SJCRH30 (cell line): ENCODE measurements at regions not wholly inside any gene's neighbourhood (a gene's known extent, or its start where the extent isn't known, plus 50 kb on each side); places are given as distances from the start of the nearest gene placed in this dataset.
"Not testable (repeated sequence)": the region's sequence is repeated elsewhere in the genome, so short reads cannot be mapped to it uniquely, and the experiment has no call there.

Source experiments
- DNase-seq, 2 experiments: peaks; one replicate each; pipeline ENCODE4 v3.0.0-alpha.2; 2015 to 2020
- H3K27ac ChIP-seq: fragments of 250-450 bp; sonication (Bioruptor Pico); 2 replicates; pipeline ENCODE4 v1.5.1; 2020; ENCODE audit warnings: mild to moderate bottlenecking, moderate library complexity
- H3K27me3 ChIP-seq: fragments of 250-450 bp; sonication (Bioruptor Pico); 2 replicates; pipeline ENCODE4 v1.5.1; 2020; ENCODE audit warnings: mild to moderate bottlenecking, moderate library complexity
- H3K36me3 ChIP-seq: fragments of 250-450 bp; sonication (Bioruptor Pico); 2 replicates; pipeline ENCODE4 v1.5.1; 2020; ENCODE audit warnings: mild to moderate bottlenecking, moderate library complexity
- H3K4me1 ChIP-seq: fragments of 250-450 bp; sonication (Bioruptor Pico); 2 replicates; pipeline ENCODE4 v1.5.1; 2020; ENCODE audit warnings: mild to moderate bottlenecking, moderate library complexity
- H3K4me3 ChIP-seq: fragments of 250-450 bp; sonication (Bioruptor Pico); 2 replicates; pipeline ENCODE4 v1.5.1; 2020; ENCODE audit warnings: mild to moderate bottlenecking, moderate library complexity
- H3K9me3 ChIP-seq: fragments of 250-450 bp; sonication (Bioruptor Pico); replicated peaks from 2 replicates; pipeline ENCODE4 v1.5.1; 2020; ENCODE audit warnings: mild to moderate bottlenecking, moderate library complexity

DNA sequence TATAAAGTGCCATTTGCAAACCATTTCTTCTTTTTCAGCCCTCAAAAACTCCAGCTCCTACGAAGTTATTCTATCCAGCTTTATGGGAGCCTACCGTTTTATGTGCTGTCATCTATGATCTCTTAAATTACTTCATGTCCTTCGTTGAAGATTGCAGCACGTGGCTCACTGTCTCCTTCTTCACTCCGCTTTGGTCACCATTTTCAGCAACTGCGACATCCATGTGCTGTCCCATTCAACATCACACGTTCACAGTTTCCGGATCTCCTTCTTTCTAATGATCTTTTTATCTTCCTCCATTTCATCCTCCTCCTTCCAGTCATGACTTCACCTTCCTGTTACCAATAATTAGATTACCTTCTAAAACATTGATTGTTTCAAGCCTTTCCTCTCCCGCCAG, 143.3 kb upstream of the KRAS start:
- no peaks in the 10 kb centered on the region for H3K27me3 ChIP-seq
- no peak overlapping the region for H3K4me3 ChIP-seq
- no peaks in the 10 kb centered on the region for H3K9me3 ChIP-seq
- no peak for DNase-seq
- no peaks in the 10 kb centered on the region for H3K36me3 ChIP-seq
- no peak overlapping the region for H3K27ac ChIP-seq
- H3K4me1 ChIP-seq: no peaks in the 10 kb centered on the region

DNA sequence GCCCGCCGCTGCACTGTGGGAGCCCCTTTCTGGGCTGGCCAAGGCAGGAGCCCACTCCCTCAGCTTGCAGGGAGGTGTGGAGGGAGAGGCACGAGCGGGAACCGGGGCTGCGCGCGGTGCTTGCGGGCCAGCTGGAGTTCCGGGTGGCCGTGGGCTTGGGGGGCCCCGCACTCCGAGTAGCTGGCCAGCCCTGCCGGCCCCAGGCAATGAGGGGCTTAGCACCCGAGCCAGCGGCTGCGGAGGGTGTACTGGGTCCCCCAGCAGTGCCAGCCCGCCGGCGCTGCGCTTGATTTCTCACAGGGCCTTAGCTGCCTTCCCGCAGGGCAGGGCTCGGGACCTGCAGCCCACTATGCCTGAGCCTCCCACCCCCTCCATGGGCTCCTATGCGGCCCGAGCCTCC, 140.6 kb upstream of the KRAS start:
- not testable (repeated sequence) for H3K27ac ChIP-seq, H3K27me3 ChIP-seq, DNase-seq, H3K4me3 ChIP-seq, H3K9me3 ChIP-seq, H3K36me3 ChIP-seq, H3K4me1 ChIP-seq

DNA sequence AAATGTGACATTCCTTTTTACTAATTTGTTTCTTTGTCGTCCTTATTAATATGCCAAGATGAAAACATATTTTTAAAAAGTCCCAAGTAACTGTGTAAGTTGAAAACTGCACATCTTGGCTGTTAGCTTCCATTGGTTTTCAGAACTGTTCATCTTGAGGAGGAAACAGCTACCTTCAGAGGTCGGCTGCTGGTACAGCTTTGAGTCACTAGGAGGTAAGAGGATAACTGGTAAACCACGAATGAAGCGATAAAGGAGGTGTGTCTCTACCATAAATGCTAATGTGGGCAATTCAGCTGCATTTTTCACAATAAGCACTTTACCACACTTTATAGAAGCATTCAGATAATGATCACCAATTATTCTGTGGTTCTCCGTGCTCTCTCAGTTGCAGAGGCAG, 137.5 kb upstream of the KRAS start:
- H3K4me1 ChIP-seq: peaks cover 12% of the 10 kb centered on the region
- H3K27ac ChIP-seq: no peak overlapping the region
- no peak for DNase-seq
- no peaks in the 10 kb centered on the region for H3K27me3 ChIP-seq
- no peaks in the 10 kb centered on the region for H3K36me3 ChIP-seq
- no peak overlapping the region for H3K4me3 ChIP-seq
- no peaks in the 10 kb centered on the region for H3K9me3 ChIP-seq

DNA sequence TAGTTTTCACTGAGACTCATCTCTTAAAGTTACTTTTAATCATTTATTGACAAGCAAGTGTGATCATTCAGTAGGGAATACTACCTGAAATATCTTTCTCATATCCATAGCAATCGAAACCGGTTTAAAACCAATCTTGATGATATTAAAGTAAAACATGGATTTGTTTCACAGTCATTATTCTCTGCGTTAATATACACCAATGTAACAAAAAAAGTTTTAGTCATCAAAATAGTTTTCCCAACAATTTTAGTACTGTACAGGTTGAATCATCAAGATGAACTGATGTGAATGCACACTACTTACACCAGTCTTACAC, 137.0 kb upstream of the KRAS start:
- Histone ChIP-seq H3K4me1 (peaks cover 15% of the 10 kb centered on the region), H3K27ac (no peak overlapping the region), H3K9me3 (no peaks in the 10 kb centered on the region), H3K27me3 (no peaks in the 10 kb centered on the region), H3K4me3 (no peak overlapping the region), H3K36me3 (no peaks in the 10 kb centered on the region)
- no peak for DNase-seq

DNA sequence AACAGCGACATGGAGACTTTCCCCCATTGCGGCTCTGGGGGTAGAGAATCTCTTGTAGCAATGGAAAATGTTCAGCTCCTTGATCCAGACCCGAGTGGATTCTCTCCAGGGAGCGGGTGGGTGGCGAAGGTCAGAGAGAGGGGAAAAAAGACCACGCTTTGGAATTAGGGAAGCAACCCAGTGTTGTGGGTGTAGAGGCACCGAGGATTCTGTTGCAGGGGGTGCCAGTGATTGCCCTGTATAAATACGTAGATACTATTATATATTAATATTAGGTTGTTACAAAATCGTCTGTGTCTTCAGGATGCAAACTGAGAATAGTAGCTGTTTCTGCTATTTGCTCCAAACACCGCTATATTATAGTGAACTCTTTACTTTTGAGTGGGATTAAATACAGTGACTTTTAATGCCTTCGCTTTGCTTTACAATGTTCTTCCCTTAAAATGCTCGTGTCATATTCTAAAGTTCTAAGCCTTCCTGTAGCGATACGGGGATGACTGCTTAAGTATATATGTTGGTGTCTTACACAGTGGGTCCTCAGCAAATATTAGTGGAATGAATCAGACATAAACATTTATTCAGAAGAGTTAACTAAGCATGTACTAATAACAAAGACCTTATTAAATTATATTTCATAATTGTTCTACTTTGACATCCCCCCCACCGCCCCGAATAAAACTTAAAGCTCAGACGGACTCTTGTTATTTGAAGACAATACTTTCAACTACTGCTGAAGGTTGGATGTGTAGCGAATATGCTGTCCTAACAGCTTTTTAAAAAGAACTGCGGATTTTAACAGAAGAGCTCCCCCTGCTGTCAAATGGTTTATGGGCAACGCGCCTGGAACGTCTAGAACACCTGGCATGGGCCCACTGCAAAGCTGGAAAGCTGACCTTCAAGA, 136.4 kb upstream of the KRAS start:
- H3K27me3 ChIP-seq: no peaks in the 10 kb centered on the region
- no peaks in the 10 kb centered on the region for H3K36me3 ChIP-seq
- H3K4me3 ChIP-seq: peak overlapping the region; percentile 77
- peaks cover 21% of the 10 kb centered on the region for H3K4me1 ChIP-seq
- no peaks in the 10 kb centered on the region for H3K9me3 ChIP-seq
- peak overlapping the region; percentile 100 for H3K27ac ChIP-seq
- peak; percentile 75 to 92 for DNase-seq

DNA sequence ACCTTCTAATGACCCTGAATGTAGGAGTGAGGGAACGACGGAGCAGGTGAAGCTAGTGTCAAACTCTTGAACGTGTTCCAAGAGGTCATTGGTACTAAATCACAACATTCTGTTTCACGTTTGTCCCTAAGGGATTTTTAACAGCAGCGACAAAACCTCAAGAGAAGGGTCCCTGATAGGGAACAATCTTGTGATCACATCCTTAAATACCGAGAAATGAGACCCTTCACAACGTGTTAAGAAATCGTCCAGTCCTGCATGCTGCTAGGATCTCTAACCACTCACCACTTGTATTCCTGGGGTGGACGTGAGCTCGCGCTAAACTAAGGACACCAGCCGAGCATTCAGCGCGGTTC, 134.1 kb upstream of the KRAS start:
- Histone ChIP-seq H3K4me1 (peaks cover 25% of the 10 kb centered on the region), H3K27me3 (no peaks in the 10 kb centered on the region), H3K27ac (peak overlapping the region; percentile 100), H3K9me3 (no peaks in the 10 kb centered on the region), H3K36me3 (no peaks in the 10 kb centered on the region), H3K4me3 (peak overlapping the region; percentile 77)
- DNase-seq: no peak

DNA sequence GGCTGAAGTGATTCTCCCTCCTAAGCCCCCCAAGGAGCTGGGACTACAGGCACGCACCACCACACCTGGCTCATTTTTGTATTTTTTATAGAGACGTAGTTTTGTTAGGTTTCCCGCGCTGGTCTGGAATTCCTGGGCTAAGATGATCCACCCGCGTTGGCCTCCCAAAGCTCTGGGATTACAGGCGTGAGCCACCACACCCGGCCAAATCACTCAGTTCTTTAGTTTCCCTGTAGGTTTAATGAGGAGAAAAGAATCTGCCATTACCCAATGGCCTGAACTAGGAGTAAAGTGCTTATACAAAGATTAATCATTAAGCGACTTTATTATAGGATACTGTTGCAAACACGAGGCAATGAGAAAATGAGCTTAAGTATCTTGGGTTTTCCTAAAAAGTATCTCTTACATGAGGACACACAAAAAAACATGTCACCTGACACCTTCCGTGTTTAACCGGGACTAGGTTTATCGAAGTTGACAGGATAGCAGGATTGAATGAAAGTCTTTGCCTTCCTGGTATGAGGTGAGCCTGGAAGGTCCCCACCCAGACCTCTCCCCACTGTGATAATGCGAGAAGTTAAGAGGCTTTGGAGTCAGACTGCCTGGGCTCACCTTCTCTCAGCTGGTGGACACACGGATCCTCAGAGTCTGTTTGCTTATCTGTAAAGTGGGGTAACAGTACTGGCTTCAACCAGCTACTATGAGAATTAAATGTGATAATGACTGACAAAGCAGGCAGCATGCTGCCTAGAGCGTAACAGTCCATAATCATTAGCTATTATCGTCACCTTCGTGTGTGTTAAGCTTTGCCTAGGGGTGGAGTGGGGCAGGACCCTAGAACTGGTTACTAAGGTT, 133.5 kb upstream of the KRAS start:
- DNase-seq: no peak
- Histone ChIP-seq H3K4me3 (peak overlapping the region; percentile 77), H3K27ac (peak overlapping the region; percentile 100), H3K36me3 (no peaks in the 10 kb centered on the region), H3K27me3 (no peaks in the 10 kb centered on the region), H3K9me3 (no peaks in the 10 kb centered on the region), H3K4me1 (peaks cover 25% of the 10 kb centered on the region)

DNA sequence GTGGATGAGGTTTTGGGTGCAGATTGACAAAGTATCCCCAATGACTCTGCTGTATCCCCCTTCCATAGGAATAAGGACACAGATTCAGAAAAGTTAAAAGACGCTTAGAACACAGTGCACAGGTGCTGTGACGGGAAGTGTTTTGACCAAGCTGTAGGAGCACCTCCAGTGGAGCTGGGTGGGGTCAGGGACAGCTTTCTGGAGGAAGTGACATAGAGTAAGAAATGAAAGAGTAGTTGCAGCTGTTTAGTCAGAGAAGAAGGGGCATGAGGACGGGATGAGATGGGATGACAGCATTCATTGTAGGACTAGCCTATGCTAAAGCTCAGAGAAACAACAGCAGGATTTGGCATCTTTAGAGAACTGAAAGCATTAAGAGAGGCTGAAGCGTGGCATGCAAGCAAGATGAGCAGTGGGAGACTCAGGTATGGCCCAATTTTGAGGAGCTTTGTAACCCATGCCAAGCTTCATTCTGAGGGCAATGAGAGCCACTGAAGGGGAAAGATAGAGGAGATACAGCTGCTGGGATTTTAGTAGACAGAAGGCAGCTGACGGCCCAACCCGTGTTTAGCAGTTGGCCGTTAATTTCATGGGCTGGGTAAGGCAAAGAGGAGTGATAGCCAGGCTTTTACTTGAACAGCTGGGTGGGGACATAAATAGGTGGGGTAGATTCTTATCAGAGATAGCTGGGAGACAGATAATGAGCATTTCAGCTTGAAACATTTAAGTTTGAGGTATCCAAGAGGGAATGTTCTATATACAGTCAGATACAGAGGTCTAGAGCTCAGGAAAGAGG, 131.8 kb upstream of the KRAS start:
- peak overlapping the region; percentile 33 for H3K4me3 ChIP-seq
- no peaks in the 10 kb centered on the region for H3K36me3 ChIP-seq
- H3K27me3 ChIP-seq: no peaks in the 10 kb centered on the region
- no peaks in the 10 kb centered on the region for H3K9me3 ChIP-seq
- peaks cover 25% of the 10 kb centered on the region for H3K4me1 ChIP-seq
- DNase-seq: peak; percentile 82 to 91
- H3K27ac ChIP-seq: peak overlapping the region; percentile 95

DNA sequence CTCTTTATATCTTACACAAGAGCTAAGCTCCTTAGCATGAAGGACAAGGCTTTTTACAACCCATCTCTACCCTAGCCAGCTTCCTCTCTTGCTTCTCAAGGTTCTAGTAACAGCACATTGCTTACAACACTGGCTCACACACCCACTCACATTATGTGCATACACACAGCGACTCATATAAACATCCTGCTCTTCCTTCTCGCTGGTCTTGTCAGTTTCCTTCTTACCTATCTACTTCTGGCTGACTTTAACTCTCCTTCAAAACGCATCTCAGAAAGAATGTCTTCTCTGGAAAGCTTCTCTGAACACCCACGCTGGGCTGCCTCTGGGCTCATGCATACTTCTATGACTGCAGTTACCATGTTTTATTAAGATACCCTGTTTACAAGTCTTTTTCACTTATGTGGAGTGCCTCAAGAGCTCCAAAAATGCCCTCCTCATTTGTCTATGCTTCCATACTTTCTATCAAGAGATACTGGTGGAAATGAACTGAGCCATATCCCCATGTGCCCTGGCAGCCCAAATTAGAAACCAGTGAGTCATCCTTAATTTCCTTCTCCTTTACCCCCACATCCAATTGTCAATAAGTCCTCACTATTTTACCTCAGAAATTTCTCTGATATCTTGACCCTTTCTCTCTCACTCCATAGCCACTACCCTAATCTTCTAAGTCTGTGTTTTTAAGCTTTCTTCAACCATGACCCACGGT, 126.9 kb upstream of the KRAS start:
- DNase-seq: no peak
- no peaks in the 10 kb centered on the region for H3K9me3 ChIP-seq
- no peak overlapping the region for H3K27ac ChIP-seq
- no peaks in the 10 kb centered on the region for H3K36me3 ChIP-seq
- peaks cover 9% of the 10 kb centered on the region for H3K4me1 ChIP-seq
- no peak overlapping the region for H3K4me3 ChIP-seq
- H3K27me3 ChIP-seq: no peaks in the 10 kb centered on the region

DNA sequence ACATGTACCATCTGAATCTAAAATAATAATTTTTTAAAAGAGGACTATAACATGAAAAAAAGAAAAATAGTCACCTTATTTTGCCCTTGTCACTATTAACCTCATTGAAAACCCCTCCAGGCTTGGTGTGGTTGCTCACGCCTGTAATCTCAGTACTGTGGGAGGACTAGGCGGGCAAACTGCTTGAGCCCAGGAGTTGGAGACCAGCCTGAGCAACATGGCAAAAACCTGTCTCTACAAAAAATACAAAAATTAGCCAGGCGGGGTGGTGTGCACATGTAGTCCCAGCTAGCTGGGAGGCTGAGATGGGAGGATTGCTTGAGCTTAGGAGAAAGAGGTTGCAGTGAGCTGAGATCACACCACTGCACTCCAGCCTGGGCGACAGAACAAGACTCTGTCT, 126.3 kb upstream of the KRAS start:
- Histone ChIP-seq H3K36me3 (no peaks in the 10 kb centered on the region), H3K27me3 (no peaks in the 10 kb centered on the region), H3K27ac (no peak overlapping the region), H3K4me1 (peaks cover 3% of the 10 kb centered on the region), H3K9me3 (no peaks in the 10 kb centered on the region), H3K4me3 (no peak overlapping the region)
- no peak for DNase-seq

DNA sequence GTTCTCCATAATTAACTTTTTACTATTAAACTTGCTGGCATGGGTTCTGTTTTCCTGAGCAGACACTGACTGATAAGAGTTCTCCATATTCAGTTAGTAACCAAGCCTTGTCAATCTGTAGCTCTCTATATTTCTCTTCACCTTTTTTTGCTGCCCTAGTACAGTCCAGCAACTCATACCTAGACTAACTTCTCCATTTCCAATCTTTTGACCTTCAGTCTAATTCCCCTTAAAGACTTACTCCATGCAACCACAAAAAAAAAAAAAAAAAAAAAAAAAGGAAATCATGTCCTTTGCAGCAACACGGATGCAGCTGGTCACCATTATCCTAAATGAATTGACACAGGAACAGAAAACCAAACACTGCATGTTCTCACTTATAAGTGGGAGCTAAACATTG, 125.7 kb upstream of the KRAS start:
- Histone ChIP-seq H3K36me3 (no peaks in the 10 kb centered on the region), H3K9me3 (no peaks in the 10 kb centered on the region), H3K4me1 (no peaks in the 10 kb centered on the region), H3K27me3 (no peaks in the 10 kb centered on the region), H3K4me3 (no peak overlapping the region), H3K27ac (no peak overlapping the region)
- no peak for DNase-seq

DNA sequence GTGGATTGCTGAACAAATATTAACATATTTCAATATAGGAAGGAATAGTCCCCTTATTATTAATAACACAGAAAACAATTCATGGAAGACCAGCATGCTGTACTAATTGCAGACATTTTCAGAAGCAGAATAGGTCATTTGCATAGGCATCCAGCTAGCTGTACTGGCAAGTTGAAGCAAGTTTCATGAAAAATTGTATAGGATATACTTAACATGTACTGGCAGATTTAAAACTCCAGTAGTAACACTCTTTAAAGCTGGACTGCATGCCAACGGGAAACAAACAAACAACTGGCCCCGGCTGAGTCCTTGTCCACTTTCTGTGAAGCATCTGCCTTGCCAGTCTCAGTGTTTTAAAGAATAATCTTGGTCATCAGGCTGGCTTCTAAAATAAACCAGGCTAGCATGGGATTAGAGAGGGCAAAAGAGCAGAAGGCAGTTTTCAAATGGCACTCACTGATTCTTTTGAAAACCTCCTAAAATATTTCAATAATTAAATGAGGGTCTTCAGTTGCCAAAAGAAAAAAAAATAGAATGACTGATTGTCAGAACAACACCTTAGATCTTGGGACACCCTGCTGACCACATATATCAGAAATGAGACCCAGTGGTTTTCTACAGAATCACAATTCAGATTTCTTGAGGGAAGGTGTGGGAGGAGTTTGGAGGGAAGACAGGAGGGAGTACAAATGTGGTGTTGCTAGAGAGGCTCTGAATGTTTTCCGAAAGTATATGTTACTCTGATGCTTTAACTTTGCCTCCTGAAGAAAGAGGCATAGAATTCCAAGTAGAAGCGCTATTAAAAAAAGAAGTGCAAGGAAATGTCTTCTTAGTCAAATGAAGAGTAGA, 122.5 kb upstream of the KRAS start:
- Histone ChIP-seq H3K4me3 (no peak overlapping the region), H3K4me1 (no peaks in the 10 kb centered on the region), H3K27ac (no peak overlapping the region), H3K36me3 (no peaks in the 10 kb centered on the region), H3K9me3 (no peaks in the 10 kb centered on the region), H3K27me3 (no peaks in the 10 kb centered on the region)
- DNase-seq: no peak

DNA sequence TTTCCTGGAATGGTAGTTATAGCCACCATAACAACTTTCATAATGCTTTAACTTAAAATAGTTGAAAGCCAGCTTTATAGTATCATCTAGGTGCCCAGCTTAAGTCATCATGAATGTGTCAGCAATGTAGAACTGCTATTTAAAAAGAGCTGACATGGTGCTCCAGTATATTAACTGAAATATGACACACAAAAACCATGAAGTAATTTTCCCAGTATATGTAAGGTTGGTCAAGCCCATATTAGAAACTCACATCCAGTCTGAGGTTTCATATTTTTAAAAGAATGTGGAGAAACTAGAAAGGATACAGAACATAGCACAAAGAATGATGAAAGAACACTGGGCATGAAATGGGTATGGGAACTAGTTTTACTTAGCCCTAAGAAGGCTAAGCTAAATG, 121.3 kb upstream of the KRAS start:
- Histone ChIP-seq H3K36me3 (no peaks in the 10 kb centered on the region), H3K4me3 (no peak overlapping the region), H3K27ac (no peak overlapping the region), H3K4me1 (no peaks in the 10 kb centered on the region), H3K9me3 (no peaks in the 10 kb centered on the region), H3K27me3 (no peaks in the 10 kb centered on the region)
- DNase-seq: no peak

DNA sequence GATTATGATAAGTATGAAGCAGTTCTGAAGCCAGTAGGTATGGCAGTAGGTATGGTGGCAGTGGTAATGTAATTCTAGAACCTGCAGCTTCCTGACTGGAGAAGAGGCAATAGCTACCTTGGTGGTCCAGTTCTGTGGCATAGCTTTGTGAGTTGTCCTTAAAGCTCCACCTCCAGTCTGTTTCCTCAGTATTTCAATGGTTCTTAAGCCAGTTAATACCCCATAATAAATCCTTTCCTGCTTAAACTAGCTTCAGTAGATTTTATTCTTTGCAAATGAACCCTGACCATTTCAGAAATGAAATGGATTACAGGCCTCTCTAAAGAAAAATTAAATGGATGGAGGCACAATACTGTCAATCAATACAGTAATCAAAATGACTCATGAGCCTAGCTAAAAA, 117.8 kb upstream of the KRAS start:
- H3K27ac ChIP-seq: no peak overlapping the region
- 0 out of 2 replicates have a peak, but pooled peaks cover 4% of the 10 kb centered on the region for H3K9me3 ChIP-seq
- H3K4me3 ChIP-seq: no peak overlapping the region
- no peaks in the 10 kb centered on the region for H3K27me3 ChIP-seq
- DNase-seq: peak in 1 of 2 experiments; percentile 22
- H3K4me1 ChIP-seq: no peaks in the 10 kb centered on the region; the same call in 1 of the 2 replicates
- H3K36me3 ChIP-seq: no peaks in the 10 kb centered on the region
